Cerebellar nuclear complex (tissue), 1 donor: ENCODE measurements at regions not wholly inside any gene's neighbourhood (a gene's known extent, or its start where the extent isn't known, plus 50 kb on each side); places are given as distances from the start of the nearest gene placed in this dataset.
"Not testable (repeated sequence)": the region's sequence is repeated elsewhere in the genome, so short reads cannot be mapped to it uniquely, and the experiment has no call there.

Source experiments
- DNase-seq, 2 experiments: peaks; one replicate each; lab custom pipeline; 2025; lab: John Stamatoyannopoulos, UW

GRCh38 chr6:15176816-15177370 lies 69.0 kb upstream of the JARID2 start:
- no peak for DNase-seq

GRCh38 chr6:15183979-15184378 lies 61.9 kb upstream of the JARID2 start:
- no peak for DNase-seq

- no peak for DNase-seq
These were observed 61.4 kb upstream of the JARID2 start for GRCh38 chr6:15184441-15184861.

GRCh38 chr6:15185111-15185510 lies 60.8 kb upstream of the JARID2 start:
- DNase-seq = not testable (repeated sequence)

GRCh38 chr6:15193451-15193850 lies 52.4 kb upstream of the JARID2 start:
- DNase-seq = not testable (repeated sequence)

GRCh38 chr6:15194453-15194852 lies 51.4 kb upstream of the JARID2 start:
- no peak for DNase-seq
